GM23248 (cell line): ENCODE measurements at regions not wholly inside any gene's neighbourhood (a gene's known extent, or its start where the extent isn't known, plus 50 kb on each side); places are given as distances from the start of the nearest gene placed in this dataset.

Source experiments
- EZH2 ChIP-seq: fragments of 200-600 bp; sonication (generic); IDR thresholded peaks from 2 replicates; pipeline ENCODE4 v1.6.1; 2018; ENCODE audit warnings: antibody characterized with exemption, mild to moderate bottlenecking; ENCODE audit not compliant: insufficient read depth, poor library complexity, severe bottlenecking
- EZH2phosphoT487 ChIP-seq: fragments of 200-600 bp; sonication (generic); IDR thresholded peaks from 2 replicates; pipeline ENCODE4 v1.6.1; 2018; ENCODE audit warnings: antibody characterized with exemption, moderate library complexity, mild to moderate bottlenecking, low read depth; ENCODE audit not compliant: insufficient read depth

DNA sequence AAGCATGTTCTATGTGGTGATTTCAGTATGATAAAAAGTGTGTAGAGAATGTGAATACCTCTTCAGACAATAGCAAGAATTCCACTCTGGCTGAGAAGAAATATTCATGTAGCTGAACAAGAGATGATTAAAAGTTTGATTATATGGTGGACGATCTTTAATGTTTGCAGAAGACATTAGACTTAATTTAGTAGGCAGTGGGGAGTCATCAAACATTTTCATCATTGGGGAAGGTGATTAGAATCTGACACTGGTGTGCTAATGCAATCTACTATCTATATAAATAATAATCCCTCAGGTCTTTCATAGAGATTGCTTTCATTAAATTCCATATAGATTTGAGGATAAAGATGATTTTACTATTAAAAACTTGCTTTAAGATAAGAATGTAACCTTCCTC, 761.0 kb downstream of the SOCS6 start:
- TF ChIP-seq EZH2 (no peak), EZH2phosphoT487 (no peak)
